ENCODE measurements at regions not wholly inside any gene's neighbourhood (a gene's known extent, or its start where the extent isn't known, plus 50 kb on each side); places are given as distances from the start of the nearest gene placed in this dataset.

DNA sequence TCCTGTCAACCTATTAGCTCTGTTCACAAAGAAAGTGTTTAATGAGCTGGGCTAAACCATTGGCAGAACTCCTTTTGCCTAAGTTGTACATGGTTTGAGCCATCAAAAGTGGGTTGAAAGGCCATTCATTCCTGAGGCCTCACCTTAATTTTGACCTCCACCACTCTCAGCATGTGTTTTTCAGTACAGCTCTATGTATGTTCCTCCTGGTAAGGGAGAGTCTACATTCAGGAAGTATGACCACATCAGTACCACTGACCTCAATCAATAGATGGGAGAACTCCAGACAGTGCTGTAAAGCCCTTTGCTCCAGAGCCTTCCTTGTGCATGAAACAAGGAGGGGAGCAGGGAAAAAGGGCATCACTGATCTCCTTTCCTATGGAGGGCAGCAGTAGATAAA lies 87.8 kb upstream of the CARD18 start:
- DNase-seq: no peak

DNA sequence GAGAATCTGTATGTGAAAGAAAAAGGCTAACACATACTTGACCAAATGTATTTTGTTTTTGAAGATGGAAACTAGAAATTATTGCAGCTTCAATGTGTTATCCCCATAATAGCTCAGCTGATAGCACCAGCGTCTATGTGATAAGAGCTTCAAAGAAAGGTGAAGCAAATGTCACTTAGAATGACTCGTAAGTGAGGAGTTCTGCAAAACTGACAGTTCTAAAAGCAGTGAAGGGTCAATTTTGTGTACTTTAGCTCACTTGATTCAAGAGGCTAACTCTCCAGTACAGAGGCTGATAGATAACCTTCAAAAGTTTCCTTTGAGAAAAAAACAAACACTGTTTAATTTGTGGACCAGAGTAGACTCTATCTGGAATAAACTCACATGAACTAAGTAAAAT lies 87.2 kb upstream of the CARD18 start:
- no peak for DNase-seq

DNA sequence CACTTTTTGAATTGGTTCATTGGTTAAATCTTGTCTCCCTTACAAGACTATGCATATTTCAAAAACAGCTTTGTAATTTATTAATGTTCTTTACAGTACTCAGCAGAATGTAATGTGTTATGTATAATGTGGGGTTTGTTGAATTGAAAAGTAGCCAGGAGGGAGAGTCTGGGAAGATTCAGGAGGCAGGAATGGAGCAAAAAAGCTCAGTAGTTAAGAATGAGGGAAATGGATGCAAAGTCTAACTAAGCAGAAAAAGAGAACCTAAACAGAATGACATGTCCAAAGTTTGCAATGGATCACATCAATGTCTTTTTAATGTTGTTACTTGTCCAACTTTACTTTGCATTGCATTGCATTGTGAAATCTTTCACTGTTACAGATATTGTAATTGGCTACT lies 86.5 kb upstream of the CARD18 start:
- no peak for DNase-seq

DNA sequence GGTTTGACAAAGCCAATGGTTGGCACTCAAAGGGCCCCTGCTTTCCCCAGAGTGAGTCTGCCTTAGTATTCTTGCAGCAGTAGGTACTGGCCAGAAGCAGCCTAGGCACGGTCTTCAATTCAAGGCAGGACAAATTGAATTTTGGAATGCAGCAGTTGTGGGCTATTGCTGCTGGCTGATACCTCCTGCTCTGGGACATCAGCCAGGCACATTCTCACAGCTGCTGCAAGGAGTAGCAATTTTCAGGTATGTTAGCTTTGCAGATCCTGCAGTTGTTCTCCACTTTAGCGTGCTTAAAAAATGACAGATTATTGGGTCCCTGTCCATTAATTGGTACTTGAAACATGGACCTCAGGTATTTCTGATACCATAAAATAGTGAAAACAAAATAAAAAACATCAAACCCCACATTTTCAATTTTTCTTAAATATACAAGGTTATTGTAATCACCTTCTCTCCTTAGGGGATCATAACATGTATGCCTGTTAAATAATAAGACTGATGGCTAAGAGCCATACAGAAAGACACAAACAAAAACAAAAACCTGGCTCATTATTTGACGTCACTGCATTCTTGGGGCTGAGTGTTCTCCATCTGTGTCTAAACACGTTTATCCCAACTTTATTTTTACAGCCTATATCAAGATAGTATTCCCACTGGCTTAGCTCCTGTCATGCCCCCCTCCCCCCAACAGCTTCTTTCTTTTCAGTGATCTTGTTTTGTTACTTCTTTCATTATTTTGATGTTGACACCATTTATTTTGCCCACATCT lies 85.1 kb upstream of the CARD18 start:
- no peak for DNase-seq

DNA sequence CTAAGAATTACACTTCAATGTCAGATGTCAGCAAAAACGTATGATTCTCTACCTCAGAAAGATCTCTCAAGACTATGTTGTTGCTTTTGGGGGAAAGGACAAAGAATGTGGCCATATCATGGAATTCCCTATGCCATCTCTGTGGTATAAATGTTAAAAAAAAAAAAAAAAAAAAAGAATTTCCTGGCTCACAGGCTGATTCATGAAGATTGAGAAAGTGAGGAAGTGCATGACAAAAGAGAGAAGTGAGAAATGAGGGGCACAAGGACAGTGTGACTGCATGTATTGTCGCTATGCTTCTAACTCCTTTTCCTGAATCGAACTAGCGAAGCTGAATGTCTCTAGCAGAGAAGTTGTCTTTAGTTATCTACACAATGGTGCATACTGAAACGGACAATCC lies 80.6 kb upstream of the CARD18 start:
- no peak for DNase-seq

DNA sequence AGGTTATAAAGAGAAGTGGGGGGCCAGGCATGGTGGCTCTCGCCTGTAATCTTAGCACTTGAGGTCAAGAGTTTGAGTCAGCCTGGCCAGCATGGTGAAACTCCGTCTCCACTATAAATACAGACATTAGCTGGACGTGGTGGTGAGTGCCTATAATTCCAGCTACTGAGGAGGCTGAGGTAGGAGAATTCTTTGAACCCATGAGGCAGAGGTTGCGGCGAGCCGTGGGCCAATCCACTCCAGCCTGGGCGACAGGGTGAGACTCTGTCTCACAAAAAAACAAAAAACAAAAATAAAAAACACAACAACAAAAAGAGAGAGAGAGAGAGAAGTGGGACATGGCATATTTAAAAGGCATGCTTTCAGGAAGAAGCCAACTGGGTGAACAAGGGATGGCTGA lies 80.1 kb upstream of the CARD18 start:
- DNase-seq: no peak

DNA sequence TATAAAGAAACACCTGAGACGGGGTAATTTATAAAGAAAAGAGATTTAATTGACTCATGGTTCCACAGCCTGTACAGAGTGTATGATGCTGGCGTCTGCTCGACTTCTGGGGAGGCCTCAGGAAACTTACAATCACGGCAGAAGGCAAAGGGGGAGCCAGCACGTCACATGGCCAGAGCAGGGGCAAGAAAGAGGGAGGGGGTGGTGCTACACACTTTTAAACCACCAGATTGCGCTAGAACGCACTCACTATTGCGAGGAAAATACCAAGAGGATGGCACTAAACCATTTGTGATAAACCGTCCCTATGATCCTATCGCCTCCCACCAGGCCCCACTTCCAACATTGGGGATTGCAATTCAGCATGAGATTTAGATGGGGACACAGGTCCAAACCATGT lies 79.7 kb upstream of the CARD18 start:
- no peak for DNase-seq

DNA sequence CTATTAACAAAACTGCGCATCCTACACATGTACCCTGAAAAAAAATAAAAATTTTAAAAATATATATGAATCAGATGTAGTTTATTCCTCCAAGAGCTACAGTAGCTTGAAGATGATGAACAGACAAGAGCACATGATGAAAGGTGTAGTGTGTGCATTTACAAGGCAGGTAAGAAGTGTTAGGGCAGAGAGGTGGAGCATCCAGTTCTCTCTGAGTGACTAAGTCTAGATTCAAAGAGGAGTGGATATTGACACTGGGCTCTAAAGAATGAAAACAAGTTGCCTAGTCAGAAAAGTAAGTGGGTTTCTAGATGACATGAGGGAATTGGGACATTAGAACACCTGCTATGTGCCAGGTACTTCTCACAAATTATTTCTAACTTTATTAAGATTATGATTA lies 76.0 kb upstream of the CARD18 start:
- DNase-seq: no peak

DNA sequence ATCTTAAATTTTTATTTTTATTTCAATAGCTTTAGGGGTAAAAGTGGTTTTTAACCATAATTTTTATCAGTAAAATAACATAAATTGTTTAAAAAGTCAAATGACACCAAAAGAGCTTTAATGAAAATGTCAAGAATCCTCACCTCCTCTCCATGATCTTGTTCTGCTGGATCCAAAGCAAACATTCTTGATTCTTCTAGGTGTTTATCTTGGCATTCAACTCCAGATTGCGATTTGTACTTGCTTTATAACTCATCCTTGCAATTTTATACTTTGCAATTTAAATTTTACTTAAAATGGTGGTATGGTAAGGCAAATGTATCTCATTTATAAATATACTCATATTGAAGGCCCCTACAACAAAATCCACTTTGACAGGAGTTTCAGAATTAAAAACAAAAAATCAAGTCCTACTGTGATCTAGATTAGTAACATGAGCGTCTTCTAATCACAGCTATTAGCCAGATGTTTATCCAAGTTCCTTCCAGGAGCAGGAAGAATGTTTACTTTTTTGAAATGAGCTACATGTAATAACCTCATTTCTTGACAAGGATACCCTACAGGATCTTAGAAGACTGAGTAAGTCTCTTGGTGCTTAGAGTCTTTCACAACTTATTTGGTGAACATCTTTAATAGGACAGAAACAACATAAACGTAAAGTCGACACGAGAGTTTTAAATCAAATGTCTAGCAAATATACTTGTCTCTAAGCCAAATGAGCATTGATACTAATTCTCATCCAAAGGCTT lies 72.4 kb upstream of the CARD18 start:
- no peak for DNase-seq

DNA sequence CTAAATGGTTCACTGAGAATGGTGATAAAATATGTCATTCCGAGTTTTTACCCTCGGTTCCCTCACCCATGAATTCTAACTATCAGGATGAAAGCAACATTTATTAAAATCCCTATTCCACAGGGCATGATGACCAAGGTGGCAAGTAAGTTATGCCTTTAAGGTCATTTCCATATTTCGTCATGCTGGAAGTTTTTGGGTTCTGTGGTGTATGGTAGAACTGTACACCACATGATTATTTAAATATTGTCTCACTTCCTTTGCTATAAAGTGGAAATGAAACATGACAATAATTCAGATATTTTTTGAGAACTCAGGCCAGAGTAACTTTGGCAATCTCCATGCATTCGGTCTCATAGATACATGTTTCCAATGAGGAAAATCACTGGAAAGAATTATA lies 68.5 kb upstream of the CARD18 start:
- DNase-seq: no peak

DNA sequence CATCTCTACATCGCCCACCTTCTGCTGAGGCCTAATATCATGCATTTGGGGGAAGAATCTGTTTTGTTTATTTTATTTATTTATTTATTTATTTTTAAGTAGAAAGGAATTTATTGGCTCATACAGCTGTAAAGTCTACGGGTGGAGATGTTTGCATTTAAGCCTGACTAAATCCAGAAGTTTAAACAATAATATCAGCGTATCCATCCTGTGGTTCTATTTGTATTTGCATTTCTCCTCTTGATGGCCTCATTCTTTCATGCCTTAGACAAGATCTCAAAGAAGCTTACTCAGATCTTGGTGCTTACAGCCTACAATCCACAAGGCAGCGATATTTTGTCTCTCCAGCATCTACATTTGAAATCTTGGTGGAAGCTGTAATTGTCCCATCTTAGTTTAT lies 67.1 kb upstream of the CARD18 start:
- DNase-seq: no peak

DNA sequence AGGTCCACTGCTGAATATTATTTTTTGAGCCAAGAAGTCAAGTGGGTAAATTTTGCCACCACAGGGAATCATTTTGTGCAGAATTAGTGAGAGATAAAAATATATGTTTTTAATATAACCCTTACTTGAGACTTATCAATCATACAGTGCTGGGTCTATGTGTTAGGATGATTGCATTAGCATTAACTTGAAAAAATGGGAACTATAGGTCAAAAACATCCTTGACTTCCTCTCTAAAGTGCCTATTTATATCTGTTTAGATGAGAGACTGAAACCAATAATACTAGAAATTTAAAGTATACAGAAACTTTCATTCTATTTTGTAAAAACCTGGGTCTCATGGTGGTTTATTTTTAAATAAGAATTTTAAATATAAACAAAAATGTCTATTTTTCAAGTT lies 65.1 kb upstream of the CARD18 start:
- DNase-seq: no peak

DNA sequence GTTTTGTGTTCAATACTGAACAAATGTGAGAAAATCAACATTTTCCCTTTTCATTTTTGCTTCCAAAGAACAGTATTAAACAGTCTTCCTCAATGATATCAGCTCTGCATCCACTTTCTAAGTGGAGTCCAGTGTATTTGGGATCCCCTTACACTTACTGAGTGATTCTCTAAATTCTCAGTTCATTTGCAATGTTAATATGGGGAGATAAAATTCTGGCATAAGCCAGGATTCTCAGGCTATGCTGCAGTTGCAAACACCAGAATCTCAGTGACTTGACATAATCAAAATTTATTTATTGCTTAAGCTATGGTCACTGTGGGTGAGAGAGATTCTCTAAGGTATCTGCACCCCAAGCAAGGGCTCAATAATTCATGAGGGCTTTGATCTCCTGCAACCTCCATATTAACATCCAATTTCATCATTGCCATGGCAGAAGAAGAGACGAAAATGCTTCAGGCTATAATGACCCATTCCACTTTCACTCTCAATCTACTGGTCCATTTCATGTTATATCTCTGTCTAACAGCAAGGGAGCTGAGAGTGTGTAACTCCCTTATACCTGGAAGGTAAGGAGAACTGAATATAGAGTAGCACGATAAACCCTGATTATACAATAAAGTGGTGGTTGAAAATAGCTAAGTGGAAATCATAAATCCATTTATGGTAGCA lies 64.1 kb upstream of the CARD18 start:
- no peak for DNase-seq

DNA sequence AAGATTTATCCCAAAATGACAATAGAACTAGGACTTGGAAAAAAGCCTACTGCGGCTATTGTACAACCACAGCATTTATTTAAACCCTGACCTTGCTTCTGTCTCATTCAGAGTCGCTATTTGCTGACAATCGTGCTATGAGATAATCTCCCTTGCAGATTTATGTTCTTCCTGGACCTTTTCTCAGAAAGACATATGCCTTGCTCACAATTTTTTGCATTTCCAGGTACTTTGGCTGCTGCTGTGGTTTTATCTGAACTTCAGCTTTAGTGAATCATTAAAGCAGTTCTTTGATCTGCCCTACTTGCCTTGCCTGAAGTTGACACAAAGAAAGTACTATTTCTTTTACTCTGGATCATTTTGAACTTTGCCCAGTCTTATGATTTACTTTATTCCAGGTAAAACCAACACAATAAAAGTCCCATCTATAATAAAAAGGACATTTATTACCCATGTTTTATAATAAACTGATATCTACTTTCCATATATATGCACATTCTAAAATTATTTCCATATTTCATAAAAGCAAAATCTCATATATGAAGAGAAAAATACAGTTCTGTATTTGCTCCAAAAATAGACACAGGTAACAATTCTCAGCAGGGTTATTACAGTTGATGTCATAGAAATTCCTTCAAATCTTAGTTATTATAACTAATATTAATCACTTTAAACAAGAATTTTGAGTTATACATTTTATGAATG lies 63.4 kb upstream of the CARD18 start:
- DNase-seq: peak; percentile 28

DNA sequence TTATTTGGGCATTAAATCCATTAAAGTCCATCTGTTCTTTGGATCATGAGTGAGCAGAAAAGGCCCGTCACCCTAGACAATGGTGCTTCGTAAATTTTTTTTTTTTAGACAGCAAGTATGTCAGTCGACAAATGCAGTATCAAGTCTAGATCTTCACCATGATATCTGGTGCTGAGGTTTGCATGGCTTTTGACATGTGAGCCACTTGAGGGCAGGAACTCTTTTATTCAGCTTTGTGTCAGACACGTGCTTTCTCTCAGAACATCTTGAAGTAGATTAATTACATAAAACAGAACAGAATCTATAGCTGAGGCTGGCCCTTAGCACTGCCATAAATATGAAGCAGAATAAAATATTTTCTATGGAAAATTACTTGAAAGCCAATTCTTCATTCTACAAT lies 62.9 kb upstream of the CARD18 start:
- DNase-seq: no peak

DNA sequence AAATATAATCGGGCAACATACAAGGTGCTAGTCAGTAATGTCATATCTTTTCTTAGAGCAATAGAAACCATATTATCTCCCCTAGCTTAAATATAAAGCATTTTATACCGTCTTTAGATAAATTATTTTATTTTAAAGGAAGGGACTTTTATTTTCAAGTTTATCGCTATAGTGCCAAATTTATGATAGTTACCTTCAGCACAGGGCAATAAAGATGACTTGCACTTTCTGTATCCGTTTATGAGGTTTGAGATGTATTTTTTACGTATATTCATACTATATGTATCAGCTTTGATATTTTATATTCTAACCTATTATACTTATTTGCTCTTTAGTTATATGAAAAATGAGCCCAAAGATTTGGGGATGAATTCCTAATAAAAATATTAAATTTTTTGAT lies 61.6 kb upstream of the CARD18 start:
- no peak for DNase-seq

DNA sequence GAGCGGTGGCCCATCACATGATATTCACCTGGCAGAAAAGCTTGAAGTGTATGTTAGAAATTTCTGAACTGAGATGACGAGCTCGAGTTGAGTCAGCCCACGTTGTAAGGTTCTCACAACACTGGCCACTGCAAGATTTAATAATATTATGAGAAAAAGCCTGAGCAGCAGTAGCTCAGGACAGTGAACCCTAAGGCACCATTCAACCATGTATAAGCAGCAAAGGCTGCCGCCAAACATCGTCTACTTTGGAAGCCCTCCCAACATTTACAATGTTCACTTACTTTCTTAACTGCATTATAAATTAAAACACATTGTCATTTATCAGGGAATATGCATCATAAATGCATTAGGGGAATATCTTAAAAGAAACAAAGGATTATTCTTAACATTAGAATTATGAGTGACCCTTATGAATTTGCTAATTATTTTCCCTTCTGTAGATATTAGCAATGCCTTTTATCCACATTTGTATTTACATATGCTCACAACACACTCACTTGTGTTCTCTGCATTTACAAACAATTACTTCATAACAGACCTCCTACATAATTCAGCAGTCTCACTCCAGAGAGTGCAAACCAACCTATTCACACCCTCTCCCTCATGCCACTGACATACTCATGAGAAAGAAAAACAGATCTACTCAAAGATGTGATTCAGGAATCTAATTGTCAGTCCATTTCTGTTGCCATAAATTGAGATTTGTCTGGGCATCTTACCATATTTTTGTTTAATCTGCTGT lies 57.7 kb upstream of the CARD18 start:
- no peak for DNase-seq

DNA sequence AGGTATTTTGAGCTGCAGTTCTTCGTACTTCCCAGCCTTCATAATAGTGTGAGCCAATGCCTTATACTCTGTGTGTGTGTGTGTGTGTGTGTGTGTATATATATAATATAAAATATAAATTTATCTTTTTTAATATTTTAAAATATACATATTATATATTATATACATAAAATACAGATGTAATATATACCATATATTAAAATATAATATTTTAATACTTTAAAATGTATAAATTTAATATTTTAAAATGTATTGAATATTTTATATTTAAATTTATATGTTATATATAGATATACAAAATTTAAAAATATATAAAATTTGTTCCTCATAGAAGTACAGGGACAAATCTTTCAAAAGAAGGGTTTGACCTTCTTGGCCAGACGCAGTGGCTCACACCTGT lies 53.7 kb upstream of the CARD18 start:
- DNase-seq: no peak

DNA sequence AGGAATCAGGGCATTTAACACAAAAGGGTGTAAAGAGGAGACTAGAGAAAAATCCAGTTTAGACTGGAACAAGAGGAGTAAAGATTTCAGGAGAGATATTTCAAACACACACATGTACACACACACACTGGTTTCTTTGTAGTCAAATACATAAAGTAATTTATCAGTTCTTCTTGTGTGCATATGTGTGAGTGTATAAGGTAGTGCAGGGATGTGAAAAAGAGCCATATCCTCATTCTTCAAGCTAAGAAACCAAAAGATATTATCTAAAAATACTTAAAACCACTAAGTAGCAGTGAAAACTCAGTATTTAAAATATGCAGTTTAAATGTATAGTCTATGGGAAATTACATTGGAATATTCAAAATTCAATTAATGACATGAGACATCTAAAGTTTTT lies 52.5 kb upstream of the CARD18 start:
- DNase-seq: no peak

DNA sequence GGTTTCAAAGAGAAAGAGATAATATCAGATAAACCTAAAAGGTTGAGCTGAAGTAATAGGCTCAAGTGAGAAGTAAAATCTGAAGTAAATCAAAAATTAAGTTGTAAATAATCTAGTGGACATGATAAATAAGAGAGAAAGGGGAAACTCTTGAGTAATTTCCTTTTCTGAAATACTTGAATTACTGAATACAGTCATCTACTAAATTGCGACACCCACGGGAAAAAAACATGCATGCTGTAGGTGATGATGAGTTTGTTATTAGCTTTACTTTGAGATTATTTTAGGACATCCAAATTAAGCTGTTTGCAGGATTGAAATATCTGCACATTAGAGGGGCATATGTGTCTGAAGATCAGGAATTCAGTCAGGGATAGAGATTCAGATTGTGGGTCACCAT lies 50.0 kb upstream of the CARD18 start:
- DNase-seq: no peak

All from OCI-M1 (cell line).